DND-41 (cell line): ENCODE measurements at regions not wholly inside any gene's neighbourhood (a gene's known extent, or its start where the extent isn't known, plus 50 kb on each side); places are given as distances from the start of the nearest gene placed in this dataset.

Source experiments
- EZH2 ChIP-seq: IDR thresholded peaks from 3 replicates; pipeline ENCODE4 v1.6.1; 2012; ENCODE audit warnings: borderline replicate concordance, low read depth, mild to moderate bottlenecking, moderate library complexity, low read length, inconsistent platforms; ENCODE audit not compliant: severe bottlenecking
- TF ChIP-seq, protein P1 (sequence below): IDR thresholded peaks from 2 replicates; pipeline ENCODE4 v1.5.1; 2012; ENCODE audit warnings: borderline replicate concordance, low read length, moderate library complexity, mild to moderate bottlenecking; ENCODE audit not compliant: poor library complexity, severe bottlenecking; ENCODE audit errors: extremely low read depth

DNA sequence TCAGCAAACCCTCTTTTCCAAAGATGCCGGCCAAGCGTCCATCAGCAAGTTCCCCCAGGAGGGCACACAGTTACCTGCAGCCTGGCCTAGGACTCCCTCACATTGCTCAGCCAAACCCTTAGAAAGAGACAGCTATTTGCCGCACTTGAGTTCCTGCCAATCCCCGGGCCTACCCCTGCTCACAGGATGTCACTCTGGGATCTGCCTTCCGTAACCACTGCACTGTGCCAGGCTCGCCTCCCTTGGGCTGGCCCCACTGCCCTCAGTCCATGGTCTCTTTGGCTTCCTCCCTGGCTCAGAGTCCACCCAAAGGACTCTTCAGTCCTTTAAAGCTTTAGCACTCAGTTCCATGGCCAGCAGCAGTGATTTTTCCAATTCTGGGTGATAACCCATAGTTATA is 128.3 kb downstream of the NSG2 start:
- TF ChIP-seq, protein P1, sequence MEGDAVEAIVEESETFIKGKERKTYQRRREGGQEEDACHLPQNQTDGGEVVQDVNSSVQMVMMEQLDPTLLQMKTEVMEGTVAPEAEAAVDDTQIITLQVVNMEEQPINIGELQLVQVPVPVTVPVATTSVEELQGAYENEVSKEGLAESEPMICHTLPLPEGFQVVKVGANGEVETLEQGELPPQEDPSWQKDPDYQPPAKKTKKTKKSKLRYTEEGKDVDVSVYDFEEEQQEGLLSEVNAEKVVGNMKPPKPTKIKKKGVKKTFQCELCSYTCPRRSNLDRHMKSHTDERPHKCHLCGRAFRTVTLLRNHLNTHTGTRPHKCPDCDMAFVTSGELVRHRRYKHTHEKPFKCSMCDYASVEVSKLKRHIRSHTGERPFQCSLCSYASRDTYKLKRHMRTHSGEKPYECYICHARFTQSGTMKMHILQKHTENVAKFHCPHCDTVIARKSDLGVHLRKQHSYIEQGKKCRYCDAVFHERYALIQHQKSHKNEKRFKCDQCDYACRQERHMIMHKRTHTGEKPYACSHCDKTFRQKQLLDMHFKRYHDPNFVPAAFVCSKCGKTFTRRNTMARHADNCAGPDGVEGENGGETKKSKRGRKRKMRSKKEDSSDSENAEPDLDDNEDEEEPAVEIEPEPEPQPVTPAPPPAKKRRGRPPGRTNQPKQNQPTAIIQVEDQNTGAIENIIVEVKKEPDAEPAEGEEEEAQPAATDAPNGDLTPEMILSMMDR, result no peak
- TF ChIP-seq EZH2, result no peak
